ENCODE measurements at regions not wholly inside any gene's neighbourhood (a gene's known extent, or its start where the extent isn't known, plus 50 kb on each side); places are given as distances from the start of the nearest gene placed in this dataset.

GRCh38 chr6:147755999-147756398, 247.5 kb downstream of the SAMD5 start:
- FAIRE-seq (no peak), DNase-seq (ENCODE audit: low spot score) (no peak)

- FAIRE-seq (no peak), DNase-seq (ENCODE audit: low spot score) (no peak)
These were observed 248.4 kb downstream of the SAMD5 start for GRCh38 chr6:147756891-147757290.

DNA sequence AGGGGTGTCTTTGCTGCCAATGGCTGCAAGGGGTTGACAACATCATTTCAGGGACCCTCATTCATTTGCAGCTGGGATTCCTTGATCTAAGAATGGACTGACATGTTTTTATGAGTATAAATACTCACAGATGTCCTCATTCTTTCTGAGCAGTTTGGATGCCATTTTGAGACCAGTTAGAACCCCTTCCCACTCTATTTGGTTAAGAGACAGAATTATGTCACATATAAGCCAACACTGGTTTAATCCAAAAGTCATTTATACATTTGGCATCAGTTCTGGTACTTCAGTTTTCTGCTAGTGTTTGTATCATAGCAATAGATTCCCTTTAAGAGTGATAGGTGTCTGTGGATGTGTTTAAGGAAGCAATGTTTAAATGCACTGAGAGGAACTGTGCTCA, 248.8 kb downstream of the SAMD5 start:
- no peak for DNase-seq (ENCODE audit: low spot score)
- FAIRE-seq, result no peak

DNA sequence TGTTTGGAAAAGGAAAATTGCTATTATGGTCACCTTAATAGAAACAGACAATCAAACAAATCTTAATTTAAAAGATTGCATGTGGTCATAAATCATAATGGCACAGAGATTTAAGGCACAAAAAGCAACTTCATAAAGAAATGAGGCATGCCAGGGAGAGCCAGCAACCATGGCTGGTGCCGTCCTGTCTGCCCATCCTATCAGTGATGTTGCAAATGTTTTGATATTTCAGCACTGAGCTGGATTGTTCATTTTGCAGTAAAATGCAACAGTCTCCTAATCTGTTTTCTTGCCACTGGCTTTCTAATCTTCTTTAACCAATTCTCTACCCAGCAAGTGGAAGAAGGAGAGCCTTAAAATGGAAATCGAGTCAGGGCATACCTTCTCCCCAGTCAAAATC, 249.8 kb downstream of the SAMD5 start:
- FAIRE-seq (no peak), DNase-seq (ENCODE audit: low spot score) (no peak)

- FAIRE-seq (no peak), DNase-seq (ENCODE audit: low spot score) (no peak)
These were observed 250.6 kb downstream of the SAMD5 start for GRCh38 chr6:147759093-147759492.

- FAIRE-seq, result no peak
- no peak for DNase-seq (ENCODE audit: low spot score)
These were observed 251.0 kb downstream of the SAMD5 start for GRCh38 chr6:147759536-147759935.

DNA sequence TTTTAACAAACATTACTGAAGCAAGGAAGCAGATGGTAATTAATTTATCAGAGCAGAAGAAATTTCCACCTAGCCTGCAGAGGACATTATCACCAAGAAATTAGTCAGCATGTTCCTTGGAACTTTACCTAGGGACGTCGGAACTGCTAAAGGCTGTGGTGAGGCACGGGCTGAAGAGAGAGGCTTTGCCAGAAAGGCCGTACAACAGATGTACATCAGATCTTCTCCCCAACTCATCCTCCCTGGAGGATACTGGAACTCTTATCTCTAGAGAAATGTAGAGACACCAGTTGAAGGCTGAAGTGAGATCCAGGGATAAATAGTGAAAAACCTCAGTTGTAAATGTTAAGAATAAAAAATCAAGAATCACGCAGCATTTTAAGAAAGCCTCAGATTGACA, 257.1 kb downstream of the SAMD5 start:
- FAIRE-seq (no peak), DNase-seq (ENCODE audit: low spot score) (no peak)

GRCh38 chr6:147768969-147769368, 260.5 kb downstream of the SAMD5 start:
- FAIRE-seq, result no peak
- no peak for DNase-seq (ENCODE audit: low spot score)

GRCh38 chr6:147769496-147770087, 261.1 kb downstream of the SAMD5 start:
- DNase-seq (ENCODE audit: low spot score) (no peak), FAIRE-seq (no peak)

- DNase-seq (ENCODE audit: low spot score) (no peak), FAIRE-seq (no peak)
These were observed 261.7 kb downstream of the SAMD5 start for GRCh38 chr6:147770221-147770620.

DNA sequence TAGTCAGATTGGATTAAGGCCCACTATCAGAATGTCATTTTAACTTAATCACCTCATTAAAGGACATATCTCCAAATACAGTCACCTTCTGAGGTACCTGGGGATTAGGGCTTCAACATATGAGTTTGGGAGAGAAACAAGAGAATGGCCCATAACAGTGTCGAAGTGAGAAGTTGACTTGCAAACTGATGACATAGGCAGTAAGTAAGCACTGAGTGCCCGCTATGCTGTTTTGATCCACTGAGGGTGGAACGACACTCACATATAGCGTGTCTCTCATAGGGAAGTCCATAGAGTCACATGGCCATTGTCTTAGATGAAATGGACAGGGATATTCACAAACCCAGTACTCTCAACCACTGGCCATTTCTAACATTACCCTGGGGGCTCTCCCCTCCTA, 264.2 kb downstream of the SAMD5 start:
- FAIRE-seq (no peak), DNase-seq (ENCODE audit: low spot score) (no peak)

DNA sequence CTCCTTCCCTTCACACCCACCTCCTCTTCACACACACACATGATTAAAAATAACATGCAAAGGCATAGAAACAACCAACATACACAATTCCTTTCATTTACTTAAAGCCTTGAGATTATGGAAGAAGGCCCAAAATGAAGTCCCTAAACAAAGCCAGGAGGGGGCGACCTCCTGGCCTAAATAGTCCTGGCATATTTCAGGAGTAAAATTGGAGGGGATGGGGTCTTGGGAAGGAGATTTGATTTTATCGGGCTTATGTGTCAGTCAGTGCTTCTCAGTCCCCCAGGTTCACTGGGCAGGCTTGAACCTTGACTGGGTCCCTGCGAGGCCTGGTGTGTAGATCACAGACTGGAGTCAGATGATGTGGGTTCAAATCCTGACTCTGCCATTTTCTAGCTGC, 266.4 kb downstream of the SAMD5 start:
- no peak for FAIRE-seq
- no peak for DNase-seq (ENCODE audit: low spot score)

- FAIRE-seq (no peak), DNase-seq (ENCODE audit: low spot score) (no peak)
These were observed 268.2 kb downstream of the SAMD5 start for GRCh38 chr6:147776631-147777213.

DNA sequence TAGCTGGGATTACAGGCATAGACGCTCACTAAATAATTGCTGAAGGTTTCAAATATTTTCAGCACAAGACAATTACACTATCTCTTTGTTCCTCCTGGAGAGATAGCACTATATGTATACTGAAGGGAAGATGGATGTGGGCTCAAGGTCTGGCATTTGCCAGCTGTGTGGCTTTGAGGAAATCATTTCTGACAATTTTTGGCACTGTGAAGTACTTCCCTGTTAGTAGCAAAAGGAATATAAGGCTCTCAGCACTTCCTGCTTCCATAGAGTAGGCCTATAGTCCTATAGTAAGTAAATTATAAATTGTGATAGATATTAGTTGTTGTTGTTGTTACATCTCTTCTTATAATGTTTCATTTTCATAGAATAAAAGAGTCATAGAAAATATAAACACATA, 271.1 kb downstream of the SAMD5 start:
- no peak for FAIRE-seq
- DNase-seq (ENCODE audit: low spot score), result no peak

DNA sequence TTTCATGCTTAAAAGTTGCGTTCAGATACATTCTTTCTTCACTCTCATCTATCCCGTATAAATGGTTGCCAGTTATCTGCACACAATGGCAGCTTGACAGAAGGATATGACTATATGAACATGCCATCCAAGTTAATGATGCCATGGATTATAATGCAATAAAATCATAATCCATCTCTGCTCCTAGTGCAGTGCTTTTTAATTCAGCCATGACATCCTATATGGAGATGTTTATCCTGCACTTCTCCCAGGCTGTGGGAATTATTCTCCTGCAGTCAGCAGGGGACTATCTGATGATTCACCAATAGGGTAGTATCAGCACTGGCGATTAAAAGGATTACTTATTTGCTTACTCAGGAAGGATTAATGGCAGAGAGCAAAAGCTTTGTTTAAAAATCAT, 273.8 kb downstream of the SAMD5 start:
- FAIRE-seq (peak; percentile 83), DNase-seq (ENCODE audit: low spot score) (peak; percentile 50)

DNA sequence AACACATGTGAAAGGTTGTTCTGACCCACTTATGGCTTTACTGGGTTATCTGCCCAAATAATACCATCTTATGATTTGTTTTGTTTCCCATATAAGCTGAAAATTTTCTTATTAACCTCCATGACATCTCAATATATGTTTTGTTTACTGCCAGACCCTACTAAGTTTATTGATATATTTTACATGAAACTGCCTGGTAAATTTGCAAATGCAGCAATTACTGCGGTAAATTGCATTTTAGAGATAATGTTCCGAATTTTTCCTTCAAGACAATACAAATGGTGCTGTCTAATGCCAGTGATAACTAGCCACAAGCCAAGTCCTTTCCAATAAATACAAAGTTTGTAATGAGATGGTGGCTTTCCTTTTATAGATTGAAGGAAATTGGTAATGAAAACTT, 275.9 kb downstream of the SAMD5 start:
- no peak for FAIRE-seq

GRCh38 chr6:147787417-147787816, 278.9 kb downstream of the SAMD5 start:
- FAIRE-seq, result no peak
- DNase-seq (ENCODE audit: low spot score), result no peak

More for the DNA sequence above, 275.9 kb downstream of the SAMD5 start:
- DNase-seq (ENCODE audit: low spot score), result no peak

GRCh38 chr6:147789430-147789947, 281.0 kb downstream of the SAMD5 start:
- FAIRE-seq (no peak), DNase-seq (ENCODE audit: low spot score) (no peak)

- DNase-seq (ENCODE audit: low spot score), result no peak
- no peak for FAIRE-seq
These were observed 285.6 kb downstream of the SAMD5 start for GRCh38 chr6:147793871-147794643.

DNA sequence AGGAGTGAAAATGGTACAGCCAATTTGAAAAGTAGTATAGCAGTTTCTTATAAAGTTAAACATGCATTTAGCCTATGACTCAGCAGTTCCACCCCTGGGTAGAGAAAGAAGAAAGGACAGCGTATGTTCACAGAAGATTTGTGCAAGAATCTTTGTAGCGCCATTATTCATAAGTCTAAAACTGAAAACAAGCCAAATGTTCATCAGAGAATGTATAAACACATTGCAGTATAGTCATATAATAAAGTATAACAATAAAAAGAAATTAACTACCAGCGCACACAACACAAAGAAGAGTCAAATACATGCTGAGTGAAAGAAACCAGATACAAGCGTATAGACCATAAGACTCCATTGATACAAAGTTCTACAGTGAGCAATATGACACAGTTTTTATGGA, 294.0 kb downstream of the SAMD5 start:
- DNase-seq (ENCODE audit: low spot score) (no peak), FAIRE-seq (no peak)

GRCh38 chr6:147805155-147805554, 296.7 kb downstream of the SAMD5 start:
- no peak for DNase-seq (ENCODE audit: low spot score)
- no peak for FAIRE-seq

GRCh38 chr6:147806697-147807096, 298.2 kb downstream of the SAMD5 start:
- FAIRE-seq (no peak), DNase-seq (ENCODE audit: low spot score) (no peak)

GRCh38 chr6:147808640-147809039, 300.1 kb downstream of the SAMD5 start:
- FAIRE-seq (no peak), DNase-seq (ENCODE audit: low spot score) (no peak)
